ENCODE measurements at regions not wholly inside any gene's neighbourhood (a gene's known extent, or its start where the extent isn't known, plus 50 kb on each side); places are given as distances from the start of the nearest gene placed in this dataset.

- TF ChIP-seq CTCF (IDR thresholded peaks at IDR 0.05; ENCODE audit: low read depth, low read length, missing input control), result no peak
- no peak for TF ChIP-seq GABPA (IDR thresholded peaks at IDR 0.05 in 1 of 2, conservative IDR thresholded peaks at IDR 0.05 in 1 of 2)
- TF ChIP-seq JUND (IDR thresholded peaks at IDR 0.05), result no peak
- no peak for TF ChIP-seq SP1 (IDR thresholded peaks at IDR 0.05)
- no peak for TF ChIP-seq RXRA (IDR thresholded peaks at IDR 0.05)
- TF ChIP-seq MAX (IDR thresholded peaks at IDR 0.05), result no peak
- no peak for TF ChIP-seq HNF4G (IDR thresholded peaks at IDR 0.05)
- no peak for TF ChIP-seq TAF1 (conservative IDR thresholded peaks at IDR 0.05)
- TF ChIP-seq ATF3 (IDR thresholded peaks at IDR 0.05), result no peak
- no peak for TF ChIP-seq YY1 (IDR thresholded peaks at IDR 0.05)
- no peak for TF ChIP-seq EGR1 (IDR thresholded peaks at IDR 0.05; ENCODE audit: low read depth in 2 of 2)
- no peak for TF ChIP-seq REST (IDR thresholded peaks at IDR 0.05)
- no peak for TF ChIP-seq ZBTB33 (IDR thresholded peaks at IDR 0.05)
- no peak for TF ChIP-seq FOXA1 (IDR thresholded peaks at IDR 0.05)
Measured at GRCh38 chr6:153931431-153931830, 107.6 kb upstream of the OPRM1 start.
